Stomach (tissue), 8 donors: ENCODE measurements at regions not wholly inside any gene's neighbourhood (a gene's known extent, or its start where the extent isn't known, plus 50 kb on each side); places are given as distances from the start of the nearest gene placed in this dataset.

Source experiments
- DNase-seq, 2 donors: peaks; one replicate each; pipeline versions ENCODE4 v3.0.0 to v3.0.0-alpha.2; 2013 to 2019
- H3K27ac ChIP-seq, 5 donors: fragments of 200-600 bp in 4 of 5; sonication (generic) in 4 of 5; one replicate each; pipeline ENCODE4 v1.5.1; 2013 to 2019; ENCODE audit warnings: mild to moderate bottlenecking in 1 of 5, moderate library complexity in 1 of 5
- H3K27me3 ChIP-seq, 3 donors: fragments of 200-600 bp; sonication (generic); one replicate each; pipeline ENCODE4 v1.5.1; 2017 to 2019; ENCODE audit warnings: mixed run types in 1 of 3
- H3K36me3 ChIP-seq, 4 donors: fragments of 200-600 bp; sonication (generic); 1 replicate in 3 of 4; 2 replicates in 1 of 4; pipeline ENCODE4 v1.5.1; 2016 to 2019
- H3K4me1 ChIP-seq, 4 donors: fragments of 200-600 bp; sonication (generic); one replicate each; pipeline ENCODE4 v1.5.1; 2016 to 2019
- H3K4me3 ChIP-seq, 4 donors: fragments of 200-600 bp; sonication (generic) in 3 of 4; one replicate each; pipeline ENCODE4 v1.5.1; 2016 to 2019; ENCODE audit warnings: mild to moderate bottlenecking in 1 of 4
- H3K9me3 ChIP-seq, 4 donors: fragments of 200-600 bp; sonication (generic); one replicate each; pipeline ENCODE4 v1.5.1; 2016 to 2019
- EP300 ChIP-seq: sonication (generic); formaldehyde crosslinking; IDR thresholded peaks from one replicate; pipeline ENCODE4 v1.6.1; 2017; ENCODE audit warnings: antibody characterized with exemption
- POLR2A ChIP-seq, 4 donors: fragments of 450-650 bp; IDR thresholded peaks; one replicate each; pipeline ENCODE4 v1.6.1; 2016; ENCODE audit warnings: antibody characterized with exemption in 4 of 4, control low read depth in 2 of 4, mild to moderate bottlenecking in 1 of 4, moderate library complexity in 1 of 4
- POLR2AphosphoS5 ChIP-seq, 3 donors: sonication (generic); formaldehyde crosslinking; IDR thresholded peaks; one replicate each; pipeline ENCODE4 v1.6.1; 2016; ENCODE audit warnings: antibody characterized with exemption in 3 of 3
- WGBS, 5 donors: extraction: QIAGEN DNeasy Blood & Tissue Kit in 3 of 5; methylation state at CpG; one replicate each; pipeline versions ENCODE4 v1.1.5 to v1.1.7; 2013 to 2018; 5-methylcytosine and 5-hydroxymethylcytosine counted together
- intact Hi-C: fragments of 100-400 bp; cut with DNase I; formaldehyde crosslinking; loops from one replicate; pipeline ENCODE4 v1.15.1; 2023; ENCODE audit warnings: low total_unique reads
- TF ChIP-seq, protein P1 (sequence below), 7 experiments: fragments of 450-650 bp in 4 of 7; fragments of 200-600 bp in 3 of 7; sonication (generic) in 3 of 7; IDR thresholded peaks; one replicate each; pipeline ENCODE4 v1.5.1; 2016 to 2019; ENCODE audit warnings: antibody characterized with exemption in 7 of 7, control low read depth in 2 of 7, mild to moderate bottlenecking in 1 of 7
- donor health status: healthy with polysubstance abuse.
- donor health status: Bipolar disorder and iron deficiency.
- donor health status: healthy.

- DNase-seq, result no peak
- Histone ChIP-seq H3K4me1 (no peaks in the 10 kb centered on the region), H3K9me3 (peaks cover 0 to 15% (median 7%) of the 10 kb centered on the region in 4 donors), H3K27me3 (no peaks in the 10 kb centered on the region), H3K4me3 (no peak overlapping the region), H3K27ac (no peak overlapping the region), H3K36me3 (no peaks in the 10 kb centered on the region)
- whole genome bisulfite sequencing, 5 donors, result 81 to 94% (median 85%) methylated on average over 2 of the region's 2 CpGs
- intact Hi-C loops, result no loop called here
- no peak for TF ChIP-seq EP300
- TF ChIP-seq, protein P1, sequence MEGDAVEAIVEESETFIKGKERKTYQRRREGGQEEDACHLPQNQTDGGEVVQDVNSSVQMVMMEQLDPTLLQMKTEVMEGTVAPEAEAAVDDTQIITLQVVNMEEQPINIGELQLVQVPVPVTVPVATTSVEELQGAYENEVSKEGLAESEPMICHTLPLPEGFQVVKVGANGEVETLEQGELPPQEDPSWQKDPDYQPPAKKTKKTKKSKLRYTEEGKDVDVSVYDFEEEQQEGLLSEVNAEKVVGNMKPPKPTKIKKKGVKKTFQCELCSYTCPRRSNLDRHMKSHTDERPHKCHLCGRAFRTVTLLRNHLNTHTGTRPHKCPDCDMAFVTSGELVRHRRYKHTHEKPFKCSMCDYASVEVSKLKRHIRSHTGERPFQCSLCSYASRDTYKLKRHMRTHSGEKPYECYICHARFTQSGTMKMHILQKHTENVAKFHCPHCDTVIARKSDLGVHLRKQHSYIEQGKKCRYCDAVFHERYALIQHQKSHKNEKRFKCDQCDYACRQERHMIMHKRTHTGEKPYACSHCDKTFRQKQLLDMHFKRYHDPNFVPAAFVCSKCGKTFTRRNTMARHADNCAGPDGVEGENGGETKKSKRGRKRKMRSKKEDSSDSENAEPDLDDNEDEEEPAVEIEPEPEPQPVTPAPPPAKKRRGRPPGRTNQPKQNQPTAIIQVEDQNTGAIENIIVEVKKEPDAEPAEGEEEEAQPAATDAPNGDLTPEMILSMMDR (IDR thresholded peaks at IDR 0.05), result no peak
- no peak for TF ChIP-seq POLR2A (IDR thresholded peaks at IDR 0.05)
- TF ChIP-seq POLR2AphosphoS5 (IDR thresholded peaks at IDR 0.05), result no peak
Measured at GRCh38 chr13:74870865-74871264, 611.1 kb downstream of the TBC1D4 start.

GRCh38 chr13:74869846-74870245, 612.1 kb downstream of the TBC1D4 start:
- H3K4me3 ChIP-seq, result no peak overlapping the region
- H3K9me3 ChIP-seq, result peaks cover 0 to 15% (median 7%) of the 10 kb centered on the region in 4 donors
- WGBS, 5 donors, result 61 to 75% (median 73%) methylated on average over 2 of the region's 2 CpGs
- intact Hi-C loops, result no loop called here
- no peak for DNase-seq
- TF ChIP-seq EP300, result no peak
- TF ChIP-seq POLR2AphosphoS5 (IDR thresholded peaks at IDR 0.05), result no peak
- TF ChIP-seq, protein P1 (IDR thresholded peaks at IDR 0.05), result no peak
- TF ChIP-seq POLR2A (IDR thresholded peaks at IDR 0.05), result no peak
- no peaks in the 10 kb centered on the region for H3K27me3 ChIP-seq
- H3K36me3 ChIP-seq, result no peaks in the 10 kb centered on the region
- H3K4me1 ChIP-seq, result no peaks in the 10 kb centered on the region
- H3K27ac ChIP-seq, result no peak overlapping the region

- peaks cover 0 to 15% (median 7%) of the 10 kb centered on the region in 4 donors for H3K9me3 ChIP-seq
- intact Hi-C loops, result no loop called here
- no peaks in the 10 kb centered on the region for H3K4me1 ChIP-seq
- no peak overlapping the region for H3K4me3 ChIP-seq
- H3K27ac ChIP-seq, result no peak overlapping the region
- H3K27me3 ChIP-seq, result no peaks in the 10 kb centered on the region
- H3K36me3 ChIP-seq, result no peaks in the 10 kb centered on the region
- no peak for TF ChIP-seq POLR2A (IDR thresholded peaks at IDR 0.05)
- no peak for TF ChIP-seq EP300
- TF ChIP-seq, protein P1 (IDR thresholded peaks at IDR 0.05), result no peak
- no peak for TF ChIP-seq POLR2AphosphoS5 (IDR thresholded peaks at IDR 0.05)
- no peak for DNase-seq
Measured at GRCh38 chr13:74868049-74868448, 613.9 kb downstream of the TBC1D4 start.

DNA sequence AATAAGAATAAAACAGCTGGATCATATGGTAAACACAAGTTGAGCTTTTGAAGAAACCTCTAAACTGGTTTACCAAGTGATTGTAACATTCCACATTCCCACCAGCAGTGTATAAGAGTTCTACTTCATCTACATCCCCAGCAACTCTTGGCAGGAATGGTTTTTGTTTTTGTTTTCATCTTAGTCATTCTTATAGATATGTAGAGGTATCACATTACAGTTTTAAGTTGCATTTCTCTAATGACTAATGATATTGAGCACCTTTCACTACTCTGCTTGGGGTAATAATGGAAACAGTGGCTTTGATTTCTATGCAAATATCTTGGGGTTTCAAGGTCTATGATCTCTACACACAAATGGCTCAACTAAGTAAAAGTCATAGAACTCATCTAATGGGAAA, 614.5 kb downstream of the TBC1D4 start:
- no peak overlapping the region for H3K4me3 ChIP-seq
- no peak for DNase-seq
- TF ChIP-seq POLR2A (IDR thresholded peaks at IDR 0.05), result no peak
- TF ChIP-seq, protein P1 (IDR thresholded peaks at IDR 0.05), result no peak
- no peak for TF ChIP-seq POLR2AphosphoS5 (IDR thresholded peaks at IDR 0.05)
- no peak for TF ChIP-seq EP300
- no peaks in the 10 kb centered on the region for H3K4me1 ChIP-seq
- no peak overlapping the region for H3K27ac ChIP-seq
- no peaks in the 10 kb centered on the region for H3K27me3 ChIP-seq
- no peaks in the 10 kb centered on the region for H3K36me3 ChIP-seq
- intact Hi-C loops, result no loop called here
- H3K9me3 ChIP-seq, result peaks cover 0 to 15% (median 7%) of the 10 kb centered on the region in 4 donors
